H9 (cell line): ENCODE measurements at regions not wholly inside any gene's neighbourhood (a gene's known extent, or its start where the extent isn't known, plus 50 kb on each side); places are given as distances from the start of the nearest gene placed in this dataset.

Experiments
- DNase-seq: peaks from one replicate; pipeline ENCODE4 v3.0.0-alpha.2; 2017
- H2AFZ ChIP-seq: one replicate; pipeline ENCODE4 v1.6.1; 2013; ENCODE audit warnings: mild to moderate bottlenecking, low read length, control low read depth, moderate library complexity
- H2AK5ac ChIP-seq: 2 replicates; pipeline ENCODE4 v1.6.1; 2013; ENCODE audit warnings: low read length, control low read depth, mixed read lengths; ENCODE audit not compliant: insufficient read length
- H2BK120ac ChIP-seq: one replicate; pipeline ENCODE4 v1.6.1; 2013; ENCODE audit warnings: low read depth, mild to moderate bottlenecking, low read length, control low read depth, inconsistent platforms; ENCODE audit not compliant: poor library complexity, severe bottlenecking
- H2BK12ac ChIP-seq: 2 replicates; pipeline ENCODE4 v1.6.1; 2013; ENCODE audit warnings: low read length, control low read depth, mixed read lengths, low read depth; ENCODE audit not compliant: insufficient read length
- H2BK15ac ChIP-seq: 2 replicates; pipeline ENCODE4 v1.6.1; 2013; ENCODE audit warnings: low read depth, low read length, control low read depth
- H2BK20ac ChIP-seq: one replicate; pipeline ENCODE4 v1.6.1; 2013; ENCODE audit warnings: low read depth, mild to moderate bottlenecking, low read length, control low read depth, inconsistent platforms; ENCODE audit not compliant: poor library complexity, severe bottlenecking
- H2BK5ac ChIP-seq: 2 replicates; pipeline ENCODE4 v1.6.1; 2013; ENCODE audit warnings: low read length, control low read depth, mixed read lengths; ENCODE audit not compliant: insufficient read length
- H3K14ac ChIP-seq: 2 replicates; pipeline ENCODE4 v1.6.1; 2013; ENCODE audit warnings: low read length, control low read depth; ENCODE audit not compliant: insufficient read depth
- H3K18ac ChIP-seq: 2 replicates; pipeline ENCODE4 v1.6.1; 2013; ENCODE audit warnings: low read depth, mild to moderate bottlenecking, mixed read lengths, low read length, control low read depth; ENCODE audit not compliant: insufficient read length
- H3K23ac ChIP-seq: 2 replicates; pipeline ENCODE4 v1.6.1; 2013; ENCODE audit warnings: low read length, control low read depth, mixed read lengths, low read depth; ENCODE audit not compliant: insufficient read length
- H3K23me2 ChIP-seq: 2 replicates; pipeline ENCODE4 v1.6.1; 2013; ENCODE audit warnings: low read depth, mild to moderate bottlenecking, mixed read lengths, low read length, control low read depth; ENCODE audit not compliant: insufficient read length, poor library complexity, severe bottlenecking
- H3K27ac ChIP-seq: 2 replicates; pipeline ENCODE4 v1.5.1; 2013; ENCODE audit warnings: low read length, control low read depth, mixed read lengths, low read depth; ENCODE audit not compliant: insufficient read length
- H3K27me3 ChIP-seq: 2 replicates; pipeline ENCODE4 v1.6.1; 2013; ENCODE audit warnings: low read length, control low read depth, inconsistent platforms; ENCODE audit not compliant: insufficient read depth
- H3K4ac ChIP-seq: 2 replicates; pipeline ENCODE4 v1.6.1; 2013; ENCODE audit warnings: low read depth, mild to moderate bottlenecking, control low read depth, inconsistent platforms, low read length, moderate library complexity
- H3K4me1 ChIP-seq: 2 replicates; pipeline ENCODE4 v1.6.1; 2013; ENCODE audit warnings: low read length, control low read depth, inconsistent platforms; ENCODE audit not compliant: insufficient read depth
- H3K4me2 ChIP-seq: 2 replicates; pipeline ENCODE4 v1.6.1; 2013; ENCODE audit warnings: low read length, control low read depth, mixed read lengths; ENCODE audit not compliant: insufficient read length, insufficient read depth
- H3K56ac ChIP-seq: 2 replicates; pipeline ENCODE4 v1.6.1; 2013; ENCODE audit warnings: low read depth, mild to moderate bottlenecking, mixed read lengths, low read length, control low read depth; ENCODE audit not compliant: insufficient read length
- H3K79me1 ChIP-seq: 2 replicates; pipeline ENCODE4 v1.6.1; 2013; ENCODE audit warnings: low read depth, mild to moderate bottlenecking, moderate library complexity, low read length, control low read depth, inconsistent platforms; ENCODE audit not compliant: insufficient read depth, poor library complexity, severe bottlenecking
- H3K79me2 ChIP-seq: 2 replicates; pipeline ENCODE4 v1.6.1; 2013; ENCODE audit warnings: low read length, control low read depth, inconsistent platforms; ENCODE audit not compliant: insufficient read depth
- H3K9ac ChIP-seq: 2 replicates; pipeline ENCODE4 v1.6.1; 2013; ENCODE audit warnings: low read length, control low read depth, mixed read lengths; ENCODE audit not compliant: insufficient read length; ENCODE audit errors: extremely low read depth
- H3K9me3 ChIP-seq: one replicate; pipeline ENCODE4 v1.6.1; 2013; ENCODE audit warnings: low read depth, low read length, inconsistent platforms; ENCODE audit not compliant: control insufficient read depth
- H3T11ph ChIP-seq: one replicate; pipeline ENCODE4 v1.6.1; 2013; ENCODE audit warnings: mild to moderate bottlenecking, low read length, control low read depth, inconsistent platforms
- H4K20me1 ChIP-seq: one replicate; pipeline ENCODE4 v1.6.1; 2013; ENCODE audit not compliant: control insufficient read depth, insufficient read length, insufficient read depth
- H4K5ac ChIP-seq: 2 replicates; pipeline ENCODE4 v1.6.1; 2013; ENCODE audit warnings: low read depth, mild to moderate bottlenecking, mixed read lengths, low read length, control low read depth; ENCODE audit not compliant: insufficient read length
- H4K8ac ChIP-seq: replicated peaks from 2 replicates; pipeline ENCODE4 v1.6.1; 2013; ENCODE audit warnings: low read length, control low read depth, mixed read lengths, low read depth; ENCODE audit not compliant: insufficient read length
- H4K91ac ChIP-seq: 2 replicates; pipeline ENCODE4 v1.6.1; 2013; ENCODE audit warnings: low read depth, mild to moderate bottlenecking, moderate library complexity, mixed read lengths, low read length, control low read depth; ENCODE audit not compliant: insufficient read length
- H3K27ac Mint-ChIP-seq, 3 experiments: 2 replicates in 2 of 3; 3 replicates in 1 of 3; pipeline ENCODE4 v1.8.0; 2020 to 2021; ENCODE audit warnings: mixed read lengths in 3 of 3, mild to moderate bottlenecking in 1 of 3, moderate library complexity in 1 of 3
- H3K27me3 Mint-ChIP-seq: 2 replicates; pipeline ENCODE4 v1.8.0; 2021; ENCODE audit warnings: low read depth, mild to moderate bottlenecking, moderate library complexity, mixed read lengths
- H3K36me3 Mint-ChIP-seq, 3 experiments: 2 replicates in 2 of 3; 3 replicates in 1 of 3; pipeline ENCODE4 v1.8.0; 2020 to 2021; ENCODE audit warnings: low read depth in 3 of 3, mixed read lengths in 3 of 3; ENCODE audit not compliant: insufficient read depth in 1 of 3
- H3K4me1 Mint-ChIP-seq, 2 experiments: 2 replicates each; pipeline ENCODE4 v1.8.0; 2020; ENCODE audit warnings: mixed read lengths in 2 of 2
- H3K4me3 Mint-ChIP-seq, 2 experiments: 2 replicates in 1 of 2; 3 replicates in 1 of 2; pipeline ENCODE4 v1.8.0; 2020 to 2021; ENCODE audit warnings: mild to moderate bottlenecking in 2 of 2, mixed read lengths in 2 of 2, moderate library complexity in 1 of 2
- H3K9me3 Mint-ChIP-seq, 2 experiments: 2 replicates in 1 of 2; 3 replicates in 1 of 2; pipeline ENCODE4 v1.8.0; 2020; ENCODE audit warnings: mild to moderate bottlenecking in 2 of 2, mixed read lengths in 2 of 2, moderate library complexity in 1 of 2
- WGBS: extraction: QIAGEN DNeasy Blood & Tissue Kit; methylation state at CpG from one replicate; pipeline ENCODE4 v1.1.7; 2013; ENCODE audit warnings: missing lambda C conversion rate, low lambda C conversion rate, mixed read lengths; ENCODE audit not compliant: insufficient read length; ENCODE audit errors: extremely low coverage; 5-methylcytosine and 5-hydroxymethylcytosine counted together
- TF ChIP-seq, protein P1 (sequence below): fragments of 200-600 bp; sonication (generic); conservative IDR thresholded peaks from 3 replicates; pipeline ENCODE4 v1.8.0; 2021; ENCODE audit warnings: antibody characterized with exemption, mild to moderate bottlenecking

DNA sequence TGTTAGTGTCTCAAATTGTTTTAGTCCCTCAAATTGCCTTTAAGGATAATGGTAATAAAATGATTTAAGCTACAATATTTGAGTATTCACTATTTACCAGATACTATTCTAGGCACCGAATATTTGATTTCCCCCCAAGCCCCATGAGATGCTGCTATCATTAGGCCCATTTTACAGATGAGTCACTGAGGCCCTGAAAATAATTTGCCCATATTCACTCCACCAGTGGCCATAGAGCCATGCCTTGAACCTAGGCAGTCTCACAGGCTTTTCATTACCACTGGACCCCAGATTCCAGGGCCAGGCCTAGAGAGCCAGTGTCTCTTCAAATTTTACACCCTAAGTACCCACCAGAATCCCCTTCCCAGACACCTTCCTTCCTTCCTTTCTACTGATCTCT is 133.7 kb downstream of the LINC00237 start:
- no peak overlapping the region for H4K8ac ChIP-seq
- H3T11ph ChIP-seq = no peak overlapping the region
- Mint-ChIP-seq H3K9me3 (no peaks in the 10 kb centered on the region), H3K36me3 (no peaks in the 10 kb centered on the region; a peak in 1 of 7 replicates), H3K27me3 (peaks cover 2% of the 10 kb centered on the region; the same call in 1 of the 2 replicates), H3K4me1 (peaks cover 27 to 30% of the 10 kb centered on the region in 2 experiments), H3K27ac (no peak overlapping the region), H3K4me3 (no peak overlapping the region)
- no peaks in the 10 kb centered on the region for H3K9me3 ChIP-seq
- H2BK12ac ChIP-seq = no peak overlapping the region
- H2AFZ ChIP-seq = no peak overlapping the region
- H4K5ac ChIP-seq = no peak overlapping the region
- no peaks in the 10 kb centered on the region for H4K20me1 ChIP-seq
- no peak overlapping the region for H3K56ac ChIP-seq
- H3K27ac ChIP-seq = no peak overlapping the region
- H3K4ac ChIP-seq = no peak overlapping the region
- DNase-seq = no peak
- H3K79me1 ChIP-seq = no peaks in the 10 kb centered on the region
- H3K14ac ChIP-seq = no peak overlapping the region
- H3K23ac ChIP-seq = no peak overlapping the region
- H4K91ac ChIP-seq = no peak overlapping the region
- no peak overlapping the region for H2AK5ac ChIP-seq
- no peaks in the 10 kb centered on the region for H3K79me2 ChIP-seq
- H3K23me2 ChIP-seq = no peaks in the 10 kb centered on the region
- whole genome bisulfite sequencing = no CpG with 5 or more reads among the region's 1 CpG
- no peak overlapping the region for H2BK5ac ChIP-seq
- H2BK120ac ChIP-seq = no peak overlapping the region
- no peak overlapping the region for H2BK15ac ChIP-seq
- no peak overlapping the region for H2BK20ac ChIP-seq
- TF ChIP-seq, protein P1, sequence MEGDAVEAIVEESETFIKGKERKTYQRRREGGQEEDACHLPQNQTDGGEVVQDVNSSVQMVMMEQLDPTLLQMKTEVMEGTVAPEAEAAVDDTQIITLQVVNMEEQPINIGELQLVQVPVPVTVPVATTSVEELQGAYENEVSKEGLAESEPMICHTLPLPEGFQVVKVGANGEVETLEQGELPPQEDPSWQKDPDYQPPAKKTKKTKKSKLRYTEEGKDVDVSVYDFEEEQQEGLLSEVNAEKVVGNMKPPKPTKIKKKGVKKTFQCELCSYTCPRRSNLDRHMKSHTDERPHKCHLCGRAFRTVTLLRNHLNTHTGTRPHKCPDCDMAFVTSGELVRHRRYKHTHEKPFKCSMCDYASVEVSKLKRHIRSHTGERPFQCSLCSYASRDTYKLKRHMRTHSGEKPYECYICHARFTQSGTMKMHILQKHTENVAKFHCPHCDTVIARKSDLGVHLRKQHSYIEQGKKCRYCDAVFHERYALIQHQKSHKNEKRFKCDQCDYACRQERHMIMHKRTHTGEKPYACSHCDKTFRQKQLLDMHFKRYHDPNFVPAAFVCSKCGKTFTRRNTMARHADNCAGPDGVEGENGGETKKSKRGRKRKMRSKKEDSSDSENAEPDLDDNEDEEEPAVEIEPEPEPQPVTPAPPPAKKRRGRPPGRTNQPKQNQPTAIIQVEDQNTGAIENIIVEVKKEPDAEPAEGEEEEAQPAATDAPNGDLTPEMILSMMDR = no peak
- no peaks in the 10 kb centered on the region for H3K27me3 ChIP-seq
- H3K18ac ChIP-seq = no peak overlapping the region
- H3K9ac ChIP-seq = no peak overlapping the region
- peaks cover 5% of the 10 kb centered on the region; the same call in 1 of the 2 replicates for H3K4me1 ChIP-seq
- H3K4me2 ChIP-seq = no peak overlapping the region
